Esophagus muscularis mucosa (tissue), 4 donors: ENCODE measurements at regions not wholly inside any gene's neighbourhood (a gene's known extent, or its start where the extent isn't known, plus 50 kb on each side); places are given as distances from the start of the nearest gene placed in this dataset.

Source experiments
- CTCF ChIP-seq, 3 experiments: fragments of 200-600 bp in 2 of 3; fragments of 450-650 bp in 1 of 3; sonication (generic) in 2 of 3; IDR thresholded peaks; one replicate each; pipeline ENCODE4 v1.5.1; 2017 to 2019; ENCODE audit warnings: antibody characterized with exemption in 3 of 3, mild to moderate bottlenecking in 2 of 3, moderate library complexity in 1 of 3
- EP300 ChIP-seq: sonication (generic); formaldehyde crosslinking; IDR thresholded peaks from one replicate; pipeline ENCODE4 v1.6.1; 2017; ENCODE audit warnings: antibody characterized with exemption
- POLR2A ChIP-seq: fragments of 450-650 bp; IDR thresholded peaks from one replicate; pipeline ENCODE4 v1.6.1; 2017; ENCODE audit warnings: antibody characterized with exemption, moderate library complexity, mild to moderate bottlenecking, low read depth
- POLR2AphosphoS5 ChIP-seq, 2 donors: sonication (generic); formaldehyde crosslinking; IDR thresholded peaks; one replicate each; pipeline ENCODE4 v1.6.1; 2017; ENCODE audit warnings: antibody characterized with exemption in 2 of 2

- TF ChIP-seq CTCF (IDR thresholded peaks at IDR 0.05) (no peak), POLR2A (no peak), POLR2AphosphoS5 (IDR thresholded peaks at IDR 0.05) (no peak), EP300 (no peak)
Measured at GRCh38 chr2:129174143-129174542, 805.3 kb upstream of the RAB6C start.
